ENCODE measurements at regions not wholly inside any gene's neighbourhood (a gene's known extent, or its start where the extent isn't known, plus 50 kb on each side); places are given as distances from the start of the nearest gene placed in this dataset.
"Not testable (repeated sequence)": the region's sequence is repeated elsewhere in the genome, so short reads cannot be mapped to it uniquely, and the experiment has no call there.

- H3K4me1 Mint-ChIP-seq, result peaks cover 0 to 7% (median 0%) of the 10 kb centered on the region in 4 donors
- POLR2A ChIA-PET, result no interaction called here
- peaks cover 8 to 38% (median 18%) of the 10 kb centered on the region in 9 donors for H3K9me3 Mint-ChIP-seq
Measured at GRCh38 chr9:24844217-24844616, 298.5 kb upstream of the IZUMO3 start.

GRCh38 chr9:24841993-24842392 lies 296.3 kb upstream of the IZUMO3 start:
- Mint-ChIP-seq H3K4me1 (peaks cover 0 to 7% (median 0%) of the 10 kb centered on the region in 4 donors), H3K4me3 (no peak overlapping the region), H3K27ac (no peak overlapping the region), H3K27me3 (no peaks in the 10 kb centered on the region), H3K9me3 (peaks cover 0 to 45% (median 13%) of the 10 kb centered on the region in 9 donors), H3K36me3 (peaks cover 0 to 4% (median 0%) of the 10 kb centered on the region in 3 donors)
- POLR2A ChIA-PET, result no interaction called here
- ATAC-seq, result no peak
- DNase-seq, result no peak

More at GRCh38 chr9:24844217-24844616, 298.5 kb upstream of the IZUMO3 start:
- ATAC-seq, result no peak
- Mint-ChIP-seq H3K36me3 (peaks cover 0 to 8% (median 0%) of the 10 kb centered on the region in 3 donors), H3K27ac (no peak overlapping the region), H3K27me3 (no peaks in the 10 kb centered on the region), H3K4me3 (no peak overlapping the region)
- DNase-seq, result no peak

GRCh38 chr9:24832307-24832706 lies 286.6 kb upstream of the IZUMO3 start:
- no peak overlapping the region for H3K27ac Mint-ChIP-seq
- H3K4me1 Mint-ChIP-seq, result no peaks in the 10 kb centered on the region
- H3K27me3 Mint-ChIP-seq, result no peaks in the 10 kb centered on the region
- ATAC-seq (no peak), DNase-seq (no peak)
- no peak overlapping the region for H3K4me3 Mint-ChIP-seq
- H3K36me3 Mint-ChIP-seq, result no peaks in the 10 kb centered on the region
- peaks cover 4 to 30% (median 13%) of the 10 kb centered on the region in 9 donors for H3K9me3 Mint-ChIP-seq
- POLR2A ChIA-PET, result no interaction called here

- DNase-seq, result no peak
- H3K4me1 Mint-ChIP-seq, result no peaks in the 10 kb centered on the region
- H3K9me3 Mint-ChIP-seq, result peaks cover 4 to 47% (median 16%) of the 10 kb centered on the region in 9 donors
- POLR2A ChIA-PET, result no interaction called here
- H3K4me3 Mint-ChIP-seq, result no peak overlapping the region
- no peak for ATAC-seq
- no peaks in the 10 kb centered on the region for H3K36me3 Mint-ChIP-seq
- H3K27me3 Mint-ChIP-seq, result no peaks in the 10 kb centered on the region
- no peak overlapping the region for H3K27ac Mint-ChIP-seq
Measured at GRCh38 chr9:24828687-24829086, 283.0 kb upstream of the IZUMO3 start.

- no peak for ATAC-seq
- no peak for DNase-seq
- Mint-ChIP-seq H3K27ac (no peak overlapping the region), H3K4me1 (no peaks in the 10 kb centered on the region), H3K36me3 (no peaks in the 10 kb centered on the region), H3K9me3 (peaks cover 2 to 52% (median 17%) of the 10 kb centered on the region in 9 donors), H3K27me3 (no peaks in the 10 kb centered on the region), H3K4me3 (no peak overlapping the region)
- POLR2A ChIA-PET, result no interaction called here
Measured at GRCh38 chr9:24824607-24825006, 278.9 kb upstream of the IZUMO3 start.

- ATAC-seq (no peak), DNase-seq (no peak)
- no peak overlapping the region for H3K27ac Mint-ChIP-seq
- POLR2A ChIA-PET, result no interaction called here
- H3K36me3 Mint-ChIP-seq, result no peaks in the 10 kb centered on the region
- H3K9me3 Mint-ChIP-seq, result peaks cover 0 to 32% (median 19%) of the 10 kb centered on the region in 9 donors
- no peaks in the 10 kb centered on the region for H3K27me3 Mint-ChIP-seq
- H3K4me1 Mint-ChIP-seq, result no peaks in the 10 kb centered on the region
- no peak overlapping the region for H3K4me3 Mint-ChIP-seq
Measured at GRCh38 chr9:24820196-24820595, 274.5 kb upstream of the IZUMO3 start.

- H3K9me3 Mint-ChIP-seq, result peaks cover 0 to 34% (median 22%) of the 10 kb centered on the region in 9 donors
- POLR2A ChIA-PET, result no interaction called here
- no peaks in the 10 kb centered on the region for H3K36me3 Mint-ChIP-seq
- no peaks in the 10 kb centered on the region for H3K27me3 Mint-ChIP-seq
- no peak overlapping the region for H3K27ac Mint-ChIP-seq
- no peak overlapping the region for H3K4me3 Mint-ChIP-seq
- ATAC-seq (no peak), DNase-seq (no peak)
- H3K4me1 Mint-ChIP-seq, result no peaks in the 10 kb centered on the region
Measured at GRCh38 chr9:24817756-24818155, 272.1 kb upstream of the IZUMO3 start.

- POLR2A ChIA-PET, result no interaction called here
- no peaks in the 10 kb centered on the region for H3K27me3 Mint-ChIP-seq
- H3K9me3 Mint-ChIP-seq, result peaks cover 0 to 28% (median 19%) of the 10 kb centered on the region in 9 donors
- ATAC-seq (no peak), DNase-seq (no peak)
- H3K4me1 Mint-ChIP-seq, result no peaks in the 10 kb centered on the region
- H3K4me3 Mint-ChIP-seq, result no peak overlapping the region
- H3K27ac Mint-ChIP-seq, result no peak overlapping the region
- H3K36me3 Mint-ChIP-seq, result no peaks in the 10 kb centered on the region
Measured at GRCh38 chr9:24816006-24816405, 270.3 kb upstream of the IZUMO3 start.

GRCh38 chr9:24801344-24801743 lies 255.6 kb upstream of the IZUMO3 start:
- H3K4me3 Mint-ChIP-seq, result no peak overlapping the region
- POLR2A ChIA-PET, result no interaction called here
- peaks cover 0 to 35% (median 14%) of the 10 kb centered on the region in 9 donors for H3K9me3 Mint-ChIP-seq
- H3K27ac Mint-ChIP-seq, result no peak overlapping the region
- H3K4me1 Mint-ChIP-seq, result no peaks in the 10 kb centered on the region
- DNase-seq, result no peak
- no peaks in the 10 kb centered on the region for H3K27me3 Mint-ChIP-seq
- ATAC-seq, result no peak
- no peaks in the 10 kb centered on the region for H3K36me3 Mint-ChIP-seq

GRCh38 chr9:24793787-24794186 lies 248.1 kb upstream of the IZUMO3 start:
- POLR2A ChIA-PET, result no interaction called here
- Mint-ChIP-seq H3K36me3 (peaks cover 0 to 8% (median 0%) of the 10 kb centered on the region in 3 donors), H3K27me3 (no peaks in the 10 kb centered on the region), H3K9me3 (peaks cover 3 to 48% (median 25%) of the 10 kb centered on the region in 9 donors), H3K4me1 (no peaks in the 10 kb centered on the region), H3K27ac (no peak overlapping the region), H3K4me3 (no peak overlapping the region)
- DNase-seq (no peak), ATAC-seq (no peak)

- Mint-ChIP-seq H3K36me3 (peaks cover 0 to 18% (median 0%) of the 10 kb centered on the region in 3 donors), H3K4me1 (no peaks in the 10 kb centered on the region), H3K27ac (no peak overlapping the region), H3K9me3 (peaks cover 13 to 51% (median 25%) of the 10 kb centered on the region in 9 donors), H3K4me3 (no peak overlapping the region), H3K27me3 (no peaks in the 10 kb centered on the region)
- DNase-seq, result no peak
- ATAC-seq, result no peak
- POLR2A ChIA-PET, result no interaction called here
Measured at GRCh38 chr9:24776226-24776625, 230.5 kb upstream of the IZUMO3 start.

- H3K4me3 Mint-ChIP-seq, H3K27ac Mint-ChIP-seq, H3K4me1 Mint-ChIP-seq, POLR2A ChIA-PET, ATAC-seq, H3K27me3 Mint-ChIP-seq, DNase-seq: not testable (repeated sequence)
- peaks cover 0 to 18% (median 0%) of the 10 kb centered on the region in 3 donors for H3K36me3 Mint-ChIP-seq
- H3K9me3 Mint-ChIP-seq, result peaks cover 16 to 60% (median 26%) of the 10 kb centered on the region in 9 donors
Measured at GRCh38 chr9:24774199-24774598, 228.5 kb upstream of the IZUMO3 start.

- peaks cover 0 to 6% (median 0%) of the 10 kb centered on the region in 3 donors for H3K36me3 Mint-ChIP-seq
- H3K4me1 Mint-ChIP-seq, result no peaks in the 10 kb centered on the region
- peaks cover 11 to 62% (median 35%) of the 10 kb centered on the region in 9 donors for H3K9me3 Mint-ChIP-seq
- POLR2A ChIA-PET, result no interaction called here
- ATAC-seq (no peak), DNase-seq (no peak)
- no peak overlapping the region for H3K27ac Mint-ChIP-seq
- no peaks in the 10 kb centered on the region for H3K27me3 Mint-ChIP-seq
- no peak overlapping the region for H3K4me3 Mint-ChIP-seq
Measured at GRCh38 chr9:24766081-24766480, 220.4 kb upstream of the IZUMO3 start.

- H3K4me3 Mint-ChIP-seq, result no peak overlapping the region
- no peak for DNase-seq
- no peak overlapping the region for H3K27ac Mint-ChIP-seq
- POLR2A ChIA-PET, result no interaction called here
- no peak for ATAC-seq
- H3K27me3 Mint-ChIP-seq, result no peaks in the 10 kb centered on the region
- H3K36me3 Mint-ChIP-seq, result peaks cover 0 to 6% (median 0%) of the 10 kb centered on the region in 3 donors
- H3K9me3 Mint-ChIP-seq, result peaks cover 11 to 66% (median 39%) of the 10 kb centered on the region in 9 donors
- no peaks in the 10 kb centered on the region for H3K4me1 Mint-ChIP-seq
Measured at GRCh38 chr9:24765025-24765756, 219.5 kb upstream of the IZUMO3 start.
